SK-N-SH (cell line): ENCODE measurements at regions not wholly inside any gene's neighbourhood (a gene's known extent, or its start where the extent isn't known, plus 50 kb on each side); places are given as distances from the start of the nearest gene placed in this dataset.

Experiments used
- CTCF ChIA-PET: fragments of 300-600, 350-600 bp; formaldehyde crosslinking; extraction: SDS; loops from one replicate; lab custom pipeline; 2021; lab: Yijun Ruan, JAX
- POLR2A ChIA-PET: fragments of 350-600 bp; sonication (Branson Sonifier 250); formaldehyde crosslinking; extraction: SDS; loops from one replicate; lab custom pipeline; 2020; ENCODE audit warnings: antibody characterized with exemption, inconsistent platforms; lab: Yijun Ruan, JAX
- DNase-seq: peaks from one replicate; pipeline ENCODE4 v3.0.0; 2012
- H2AFZ ChIP-seq: fragments of 200-600 bp; sonication (generic); 2 replicates; pipeline ENCODE4 v1.8.1; 2016; ENCODE audit warnings: antibody characterized with exemption, mild to moderate bottlenecking, low read depth
- H3F3A ChIP-seq: fragments of 200-600 bp; sonication (generic); replicated peaks from 2 replicates; pipeline ENCODE3; 2016; ENCODE audit warnings: antibody characterized with exemption, mild to moderate bottlenecking; ENCODE audit not compliant: insufficient read depth
- H3K27ac ChIP-seq, 2 experiments: fragments of 200-500 bp in 1 of 2; fragments of 200-600 bp in 1 of 2; sonication (Bioruptor generic) in 1 of 2; sonication (generic), shearing (Covaris generic) in 1 of 2; 2 replicates each; pipeline versions ENCODE4 v1.5.1 to v1.6.1; 2014 to 2016; ENCODE audit warnings: low read depth in 2 of 2, inconsistent platforms in 1 of 2, low read length in 1 of 2, mild to moderate bottlenecking in 1 of 2, mixed read lengths in 1 of 2
- H3K27me3 ChIP-seq: fragments of 200-600 bp; sonication (generic), shearing (Covaris generic); 2 replicates; pipeline ENCODE4 v1.6.1; 2016; ENCODE audit warnings: mixed run types; ENCODE audit not compliant: insufficient read depth
- H3K36me3 ChIP-seq, 2 experiments: fragments of 200-500 bp in 1 of 2; fragments of 200-600 bp in 1 of 2; sonication (Bioruptor generic) in 1 of 2; sonication (generic) in 1 of 2; replicated peaks in 1 of 2; 2 replicates each; pipeline versions ENCODE3 to v1.5.1; 2014 to 2016; ENCODE audit warnings: low read length in 1 of 2, mild to moderate bottlenecking in 1 of 2; ENCODE audit not compliant: insufficient read depth in 2 of 2, control insufficient read depth in 1 of 2
- H3K4me1 ChIP-seq, 2 experiments: fragments of 200-500 bp in 1 of 2; fragments of 200-600 bp in 1 of 2; sonication (Bioruptor generic) in 1 of 2; sonication (generic), shearing (Covaris generic) in 1 of 2; 2 replicates each; pipeline versions ENCODE4 v1.5.1 to v1.6.1; 2014 to 2016; ENCODE audit warnings: low read depth in 1 of 2, low read length in 1 of 2, mixed run types in 1 of 2; ENCODE audit not compliant: insufficient read depth in 2 of 2, control insufficient read depth in 1 of 2
- H3K4me2 ChIP-seq: fragments of 200-600 bp; sonication (generic), shearing (Covaris generic); 2 replicates; pipeline ENCODE4 v1.6.1; 2017; ENCODE audit warnings: mixed run types
- H3K4me3 ChIP-seq, 2 experiments: fragments of 200-500 bp in 1 of 2; fragments of 200-600 bp in 1 of 2; sonication (Bioruptor generic) in 1 of 2; sonication (generic), shearing (Covaris generic) in 1 of 2; 2 replicates each; pipeline versions ENCODE4 v1.5.1 to v1.8.1; 2014 to 2016; ENCODE audit warnings: low read depth in 2 of 2, inconsistent platforms in 1 of 2, low read length in 1 of 2, mild to moderate bottlenecking in 1 of 2, mixed read lengths in 1 of 2, moderate library complexity in 1 of 2
- H3K79me2 ChIP-seq: fragments of 200-600 bp; sonication (generic); 2 replicates; pipeline ENCODE4 v1.8.1; 2017; ENCODE audit warnings: mild to moderate bottlenecking; ENCODE audit not compliant: insufficient read depth
- H3K9ac ChIP-seq: fragments of 200-600 bp; sonication (generic); 2 replicates; pipeline ENCODE4 v1.6.1; 2017; ENCODE audit warnings: mixed run types
- H3K9me2 ChIP-seq: fragments of 200-600 bp; sonication (generic); 2 replicates; pipeline ENCODE4 v1.6.1; 2017; ENCODE audit warnings: mixed run types
- H3K9me3 ChIP-seq: fragments of 200-600 bp; sonication (generic); 2 replicates; pipeline ENCODE4 v1.6.1; 2017; ENCODE audit warnings: mixed run types, mild to moderate bottlenecking, moderate library complexity
- H4K20me1 ChIP-seq: fragments of 200-600 bp; sonication (generic); 2 replicates; pipeline ENCODE4 v1.6.1; 2017; ENCODE audit warnings: mild to moderate bottlenecking, mixed run types; ENCODE audit not compliant: insufficient read depth
- CHD2 ChIP-seq: fragments of 150-350 bp; IDR thresholded peaks from 2 replicates; pipeline ENCODE4 v1.6.1; 2018; ENCODE audit warnings: low read length; ENCODE audit not compliant: partially characterized antibody
- EP300 ChIP-seq, 2 experiments: IDR thresholded peaks; 2 replicates each; pipeline versions ENCODE4 v1.4.0 to v1.6.1; 2012; ENCODE audit warnings: borderline replicate concordance in 1 of 2, low read depth in 1 of 2, low read length in 1 of 2
- EZH2phosphoT487 ChIP-seq: fragments of 200-600 bp; sonication (generic); IDR thresholded peaks from 2 replicates; pipeline ENCODE4 v1.6.1; 2017; ENCODE audit warnings: low read depth, mixed run types, mild to moderate bottlenecking, antibody characterized with exemption, moderate library complexity, borderline replicate concordance
- FOXM1 ChIP-seq: IDR thresholded peaks from 2 replicates; pipeline ENCODE4 v1.4.0; 2012; ENCODE audit warnings: low read depth, mild to moderate bottlenecking
- GABPA ChIP-seq: IDR thresholded peaks from 2 replicates; pipeline ENCODE4 v1.4.0; 2012; ENCODE audit warnings: low read depth, mild to moderate bottlenecking
- GATA2 ChIP-seq: sonication (generic); formaldehyde crosslinking; IDR thresholded peaks from 2 replicates; pipeline ENCODE4 v1.5.0; 2020; ENCODE audit warnings: mild to moderate bottlenecking, missing genetic modification reagents
- MEF2A ChIP-seq: IDR thresholded peaks from 2 replicates; pipeline ENCODE4 v1.4.0; 2012; ENCODE audit warnings: low read depth, borderline replicate concordance
- NRF1 ChIP-seq: IDR thresholded peaks from 2 replicates; pipeline ENCODE4 v1.6.1; 2012; ENCODE audit warnings: low read depth, mild to moderate bottlenecking, low read length
- PBX3 ChIP-seq: IDR thresholded peaks from 2 replicates; pipeline ENCODE4; 2012
- SIN3A ChIP-seq: IDR thresholded peaks from 2 replicates; pipeline ENCODE4 v1.6.1; 2012; ENCODE audit warnings: low read depth, mild to moderate bottlenecking, low read length, moderate library complexity, borderline replicate concordance
- SMC3 ChIP-seq: IDR thresholded peaks from 2 replicates; pipeline ENCODE4 v1.6.1; 2012; ENCODE audit warnings: low read depth, low read length, improper control_type of control experiment
- TAF1 ChIP-seq: IDR thresholded peaks from 2 replicates; pipeline ENCODE4 v1.6.1; 2012; ENCODE audit warnings: low read depth, mild to moderate bottlenecking, low read length, moderate library complexity, borderline replicate concordance
- ZBTB33 ChIP-seq: IDR thresholded peaks from 2 replicates; pipeline ENCODE4 v1.4.0; 2012; ENCODE audit warnings: low read depth, borderline replicate concordance
- WGBS: methylation state at CpG from one replicate; pipeline ENCODE4 v1.1.6; 2017; ENCODE audit warnings: low lambda C conversion rate; 5-methylcytosine and 5-hydroxymethylcytosine counted together
- TF ChIP-seq, protein P1 (sequence below): IDR thresholded peaks from 2 replicates; pipeline ENCODE4 v1.4.0; 2012; ENCODE audit warnings: low read depth, borderline replicate concordance
- TF ChIP-seq, protein P2 (sequence below): IDR thresholded peaks from 2 replicates; pipeline ENCODE4 v1.6.1; 2012; ENCODE audit warnings: mild to moderate bottlenecking, low read depth, low read length, moderate library complexity

DNA sequence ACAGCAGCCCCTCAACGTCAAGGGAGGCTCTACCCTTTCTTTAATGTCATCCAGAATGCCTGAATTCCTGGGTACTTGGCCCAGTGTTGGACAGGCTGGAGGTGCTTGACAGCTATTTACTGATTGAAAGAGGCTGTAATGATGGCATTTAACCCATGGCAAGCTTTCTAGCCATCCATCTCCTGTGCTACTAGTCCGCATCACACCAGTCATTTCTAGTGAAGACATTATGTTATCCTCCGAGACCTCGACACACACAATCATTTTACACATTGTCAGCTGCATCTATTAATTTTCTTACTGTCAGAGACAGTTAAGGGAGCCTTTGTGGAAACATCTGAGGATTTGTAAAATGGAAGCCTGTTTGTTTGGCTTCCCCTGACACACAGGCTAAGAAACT, 149.3 kb upstream of the FSTL4 start (continued):
- no peak for TF ChIP-seq MEF2A

- TF ChIP-seq PBX3, result no peak
- TF ChIP-seq, protein P1, sequence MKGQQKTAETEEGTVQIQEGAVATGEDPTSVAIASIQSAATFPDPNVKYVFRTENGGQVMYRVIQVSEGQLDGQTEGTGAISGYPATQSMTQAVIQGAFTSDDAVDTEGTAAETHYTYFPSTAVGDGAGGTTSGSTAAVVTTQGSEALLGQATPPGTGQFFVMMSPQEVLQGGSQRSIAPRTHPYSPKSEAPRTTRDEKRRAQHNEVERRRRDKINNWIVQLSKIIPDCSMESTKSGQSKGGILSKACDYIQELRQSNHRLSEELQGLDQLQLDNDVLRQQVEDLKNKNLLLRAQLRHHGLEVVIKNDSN, result no peak
- TF ChIP-seq GABPA, result no peak
- TF ChIP-seq EZH2phosphoT487, result no peak
- no peak for TF ChIP-seq EP300 (IDR thresholded peaks at IDR 0.05; ENCODE audit: borderline replicate concordance in 1 of 2, low read depth in 1 of 2, low read length in 1 of 2)
- TF ChIP-seq SIN3A, result no peak
- TF ChIP-seq GATA2 (CRISPR knock-in tag), result no peak
- TF ChIP-seq SMC3, result no peak
- TF ChIP-seq NRF1, result no peak
- no peak for TF ChIP-seq ZBTB33
- no peak for TF ChIP-seq CHD2
- ChIA-PET POLR2A (no interaction called here), CTCF (interaction anchor here (0.9 kb wide), 1 partner anchor 109 kb away, joined by 3 read pairs; no protein-coding TSS in a partner anchor)
- no peak overlapping the region for H2AFZ ChIP-seq
- WGBS, result 39% methylated on average over 3 of the region's 3 CpGs
- H3K9me3 ChIP-seq, result no peaks in the 10 kb centered on the region
- no peaks in the 10 kb centered on the region for H4K20me1 ChIP-seq
- no peak overlapping the region for H3K4me2 ChIP-seq
- H3K36me3 ChIP-seq, result no peaks in the 10 kb centered on the region
- no peak overlapping the region for H3K9ac ChIP-seq
- no peak for DNase-seq
- H3F3A ChIP-seq, result no peaks in the 10 kb centered on the region
- no peak overlapping the region for H3K27ac ChIP-seq
- H3K27me3 ChIP-seq, result no peaks in the 10 kb centered on the region; the same call in 1 of the 2 replicates
- H3K9me2 ChIP-seq, result no peaks in the 10 kb centered on the region
- peaks cover 0 to 6% of the 10 kb centered on the region in 2 experiments; a peak in 1 of 4 replicates for H3K4me1 ChIP-seq
- H3K4me3 ChIP-seq, result no peak overlapping the region
- no peaks in the 10 kb centered on the region for H3K79me2 ChIP-seq
Observed at GRCh38 chr5:133760532-133760931, 148.2 kb upstream of the FSTL4 start.

GRCh38 chr5:133758641-133759040, 146.3 kb upstream of the FSTL4 start:
- Histone ChIP-seq H3K4me3 (no peak overlapping the region), H3K27me3 (peaks cover 5% of the 10 kb centered on the region; the same call in 1 of the 2 replicates), H3K36me3 (no peaks in the 10 kb centered on the region), H4K20me1 (no peaks in the 10 kb centered on the region), H2AFZ (no peak overlapping the region), H3K9me3 (no peaks in the 10 kb centered on the region), H3K79me2 (no peaks in the 10 kb centered on the region), H3K4me2 (no peak overlapping the region), H3K9me2 (no peaks in the 10 kb centered on the region), H3K9ac (no peak overlapping the region), H3K4me1 (peaks cover 0 to 3% of the 10 kb centered on the region in 2 experiments; a peak in 1 of 4 replicates), H3F3A (no peaks in the 10 kb centered on the region)
- ChIA-PET POLR2A (no interaction called here), CTCF (interaction anchor here (0.9 kb wide), 1 partner anchor 186 kb away, joined by 3 read pairs; no protein-coding TSS in a partner anchor)
- DNase-seq, result no peak
- 64% methylated on average over 1 of the region's 1 CpG for WGBS
- TF ChIP-seq FOXM1 (no peak), TAF1 (no peak)
- TF ChIP-seq, protein P2, sequence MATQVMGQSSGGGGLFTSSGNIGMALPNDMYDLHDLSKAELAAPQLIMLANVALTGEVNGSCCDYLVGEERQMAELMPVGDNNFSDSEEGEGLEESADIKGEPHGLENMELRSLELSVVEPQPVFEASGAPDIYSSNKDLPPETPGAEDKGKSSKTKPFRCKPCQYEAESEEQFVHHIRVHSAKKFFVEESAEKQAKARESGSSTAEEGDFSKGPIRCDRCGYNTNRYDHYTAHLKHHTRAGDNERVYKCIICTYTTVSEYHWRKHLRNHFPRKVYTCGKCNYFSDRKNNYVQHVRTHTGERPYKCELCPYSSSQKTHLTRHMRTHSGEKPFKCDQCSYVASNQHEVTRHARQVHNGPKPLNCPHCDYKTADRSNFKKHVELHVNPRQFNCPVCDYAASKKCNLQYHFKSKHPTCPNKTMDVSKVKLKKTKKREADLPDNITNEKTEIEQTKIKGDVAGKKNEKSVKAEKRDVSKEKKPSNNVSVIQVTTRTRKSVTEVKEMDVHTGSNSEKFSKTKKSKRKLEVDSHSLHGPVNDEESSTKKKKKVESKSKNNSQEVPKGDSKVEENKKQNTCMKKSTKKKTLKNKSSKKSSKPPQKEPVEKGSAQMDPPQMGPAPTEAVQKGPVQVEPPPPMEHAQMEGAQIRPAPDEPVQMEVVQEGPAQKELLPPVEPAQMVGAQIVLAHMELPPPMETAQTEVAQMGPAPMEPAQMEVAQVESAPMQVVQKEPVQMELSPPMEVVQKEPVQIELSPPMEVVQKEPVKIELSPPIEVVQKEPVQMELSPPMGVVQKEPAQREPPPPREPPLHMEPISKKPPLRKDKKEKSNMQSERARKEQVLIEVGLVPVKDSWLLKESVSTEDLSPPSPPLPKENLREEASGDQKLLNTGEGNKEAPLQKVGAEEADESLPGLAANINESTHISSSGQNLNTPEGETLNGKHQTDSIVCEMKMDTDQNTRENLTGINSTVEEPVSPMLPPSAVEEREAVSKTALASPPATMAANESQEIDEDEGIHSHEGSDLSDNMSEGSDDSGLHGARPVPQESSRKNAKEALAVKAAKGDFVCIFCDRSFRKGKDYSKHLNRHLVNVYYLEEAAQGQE, result no peak
- TF ChIP-seq, all 33 proteins: peak for 0
- no peak overlapping the region for H3K27ac ChIP-seq
